HT1080 (cell line): ENCODE measurements at regions not wholly inside any gene's neighbourhood (a gene's known extent, or its start where the extent isn't known, plus 50 kb on each side); places are given as distances from the start of the nearest gene placed in this dataset.
"Not testable (repeated sequence)": the region's sequence is repeated elsewhere in the genome, so short reads cannot be mapped to it uniquely, and the experiment has no call there.

Experiments
- DNase-seq: peaks from one replicate; pipeline ENCODE4 v3.0.0-alpha.2; 2015; ENCODE audit warnings: low read depth

GRCh38 chr4:83783215-83783614 is 247.3 kb downstream of the GPAT3 start:
- DNase-seq, result no peak

GRCh38 chr4:83782591-83782990 is 246.7 kb downstream of the GPAT3 start:
- DNase-seq, result peak; percentile 78

- DNase-seq, result no peak
These were observed 245.5 kb downstream of the GPAT3 start for GRCh38 chr4:83781434-83781833.

DNA sequence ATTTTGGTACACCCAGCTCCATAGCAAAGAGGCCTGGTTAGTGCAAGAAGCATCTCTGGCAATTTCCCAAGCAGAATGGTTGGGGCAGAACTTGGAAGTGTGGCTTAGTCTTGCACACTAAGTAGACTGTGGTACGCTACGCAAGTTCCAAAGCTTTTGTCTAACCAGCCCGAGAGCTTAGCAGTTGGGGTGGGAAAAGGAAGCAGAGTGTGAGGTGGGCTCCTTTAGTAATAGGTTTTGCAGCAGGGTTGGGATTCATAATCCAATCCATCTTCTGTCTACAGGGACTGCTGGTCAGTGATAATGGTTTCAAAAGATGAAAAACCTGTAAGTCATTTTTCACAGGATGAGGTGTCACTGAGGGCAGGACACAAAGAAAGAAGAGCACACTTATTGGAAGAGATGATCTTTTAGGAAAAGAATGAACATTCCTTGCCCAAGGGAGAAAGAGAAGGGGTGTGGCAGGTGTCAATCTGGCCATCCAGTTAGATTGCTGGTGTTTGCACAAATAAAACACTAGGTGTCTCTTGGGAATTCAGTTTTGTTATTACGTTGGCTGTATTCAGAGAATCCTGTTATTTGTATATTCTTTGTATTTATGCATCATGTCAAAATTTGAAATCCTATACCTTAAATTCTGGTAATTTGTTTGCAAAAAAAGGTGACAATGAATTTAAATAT is 244.3 kb downstream of the GPAT3 start:
- DNase-seq, result no peak

- DNase-seq, result no peak
These were observed 243.5 kb downstream of the GPAT3 start for GRCh38 chr4:83779103-83780052.

DNA sequence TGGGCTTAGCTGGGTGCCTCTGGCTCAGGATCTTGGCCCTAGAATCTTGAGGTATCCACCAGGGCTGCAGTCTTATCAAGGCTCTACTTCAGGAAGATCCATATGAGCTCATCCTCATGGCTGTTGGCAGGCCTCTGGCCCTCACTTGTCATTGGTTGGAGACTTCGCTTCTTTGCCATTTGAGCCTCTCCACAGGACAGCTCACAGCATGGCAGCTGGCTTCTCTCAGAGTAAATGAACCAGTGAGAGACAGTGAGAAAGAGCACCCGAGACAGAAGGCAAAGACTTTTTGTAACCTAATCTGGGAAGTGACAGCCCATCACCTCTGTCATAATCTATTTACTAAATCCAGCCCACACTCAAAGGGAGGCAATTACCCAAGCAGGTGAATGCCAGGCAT is 236.8 kb downstream of the GPAT3 start:
- DNase-seq, result no peak

GRCh38 chr4:83771113-83771705 is 235.3 kb downstream of the GPAT3 start:
- peak; percentile 64 for DNase-seq

DNA sequence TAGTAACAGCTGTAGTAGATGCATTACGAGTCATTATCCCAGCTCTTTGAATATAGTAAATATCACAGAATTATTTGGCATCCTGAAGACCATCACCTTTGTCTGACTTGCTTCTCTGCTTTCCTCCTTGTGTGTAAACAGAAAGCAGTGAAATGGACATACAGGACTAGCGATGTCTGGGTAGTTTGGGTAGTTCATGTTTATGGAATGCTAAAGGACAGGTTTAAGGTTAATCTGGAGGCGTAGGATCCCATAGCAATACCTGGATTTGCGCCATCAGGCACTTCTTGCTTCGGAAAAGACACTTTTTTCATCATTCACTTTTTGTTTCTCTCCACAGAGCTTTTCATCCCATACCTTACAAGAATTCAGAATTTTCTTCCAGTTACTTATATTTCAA is 232.2 kb downstream of the GPAT3 start:
- no peak for DNase-seq

DNA sequence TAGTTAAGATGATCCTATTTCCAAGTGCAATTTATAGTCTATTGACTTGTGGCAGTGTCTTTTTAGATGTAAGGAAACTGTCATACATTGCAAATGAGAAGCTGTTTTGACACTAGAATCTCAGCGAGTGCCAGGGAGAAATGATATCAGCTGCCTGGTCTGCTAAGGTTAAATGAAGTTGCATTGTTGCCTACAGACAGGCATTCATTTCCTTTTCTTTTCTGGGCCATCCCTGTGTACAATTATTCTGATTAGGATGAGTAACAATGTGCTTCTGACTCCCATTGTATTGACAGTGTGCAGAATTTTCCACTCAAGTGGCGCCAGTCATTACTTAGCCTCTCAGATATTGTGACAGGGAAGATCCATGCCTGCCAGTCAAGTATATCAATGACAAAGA is 231.2 kb downstream of the GPAT3 start:
- no peak for DNase-seq

GRCh38 chr4:83759611-83760010 is 223.7 kb downstream of the GPAT3 start:
- DNase-seq, result no peak

- DNase-seq, result no peak
These were observed 222.4 kb downstream of the GPAT3 start for GRCh38 chr4:83758285-83758684.

- DNase-seq, result peak; percentile 53
These were observed 221.3 kb downstream of the GPAT3 start for GRCh38 chr4:83757121-83757621.

GRCh38 chr4:83753260-83753659 is 217.4 kb downstream of the GPAT3 start:
- DNase-seq, result no peak

DNA sequence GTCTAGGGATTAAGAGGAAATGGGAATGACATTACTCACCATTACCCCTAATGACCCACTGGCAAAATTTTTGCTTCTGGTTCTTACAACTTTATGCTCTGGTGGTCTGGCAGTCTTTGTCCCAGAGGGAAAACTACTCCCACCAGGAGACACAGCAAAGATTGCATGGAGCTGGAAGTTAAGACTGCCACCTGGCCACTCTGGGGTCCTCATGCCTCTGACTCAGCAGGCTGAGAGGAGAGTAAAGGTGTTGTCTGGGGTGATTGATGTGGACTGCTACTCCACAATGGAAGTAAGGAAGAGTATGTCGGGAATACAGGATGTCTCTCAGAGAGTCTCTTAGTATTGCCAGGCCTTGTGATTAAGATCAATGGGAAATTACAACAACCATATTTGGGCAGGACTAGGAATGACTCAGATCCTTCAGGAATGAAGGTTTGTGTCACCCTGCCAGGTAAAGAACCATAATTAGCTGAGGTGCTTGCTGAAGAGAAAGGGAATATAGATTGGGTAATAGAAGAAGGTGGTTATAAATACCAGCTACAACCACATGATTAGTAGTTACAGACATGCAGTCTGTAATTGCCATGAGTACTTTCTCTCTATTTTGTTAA is 215.5 kb downstream of the GPAT3 start:
- peak; percentile 34 for DNase-seq

GRCh38 chr4:83748711-83749110 is 212.8 kb downstream of the GPAT3 start:
- DNase-seq, result no peak

DNA sequence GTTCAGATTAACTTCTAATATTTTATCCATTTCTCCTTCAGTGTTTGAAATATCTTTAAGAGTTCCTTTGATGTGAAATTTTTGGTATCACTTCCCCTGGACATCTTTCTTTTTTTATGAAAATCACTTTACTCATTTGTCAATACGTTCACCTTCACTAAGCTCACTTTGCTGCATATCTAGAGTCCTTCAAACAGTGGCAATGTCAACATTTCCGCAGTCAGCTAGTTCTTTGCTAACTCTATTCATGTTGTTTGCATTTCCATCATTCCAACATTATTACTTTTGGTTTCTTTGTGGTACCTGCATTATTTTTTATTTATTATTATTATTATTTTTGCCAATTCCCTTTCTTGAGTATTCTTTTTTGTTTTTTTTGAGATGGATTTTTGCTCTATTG is 203.0 kb downstream of the GPAT3 start:
- DNase-seq, result no peak

DNA sequence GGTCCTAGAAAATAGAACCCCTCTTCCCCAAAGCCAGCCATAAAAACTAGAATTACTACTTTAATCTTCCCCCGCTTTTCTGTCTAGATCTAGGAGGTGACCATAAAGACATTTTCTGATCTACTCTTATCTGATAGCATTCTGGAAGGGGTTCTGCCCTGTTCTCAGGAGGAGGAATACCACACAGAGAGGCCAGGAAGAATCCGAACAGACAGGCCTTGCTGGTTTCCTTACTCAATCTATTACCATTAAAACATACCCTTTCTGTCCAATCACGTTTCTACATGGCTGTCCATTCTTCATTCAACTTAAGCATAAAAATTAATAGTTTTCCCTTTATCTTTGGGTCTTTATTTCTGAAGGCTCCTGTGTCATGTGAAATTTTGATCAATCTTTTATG is 198.7 kb downstream of the GPAT3 start:
- no peak for DNase-seq

- DNase-seq, result no peak
These were observed 196.3 kb downstream of the GPAT3 start for GRCh38 chr4:83732114-83732635.

- DNase-seq, result peak; percentile 87
These were observed 195.7 kb downstream of the GPAT3 start for GRCh38 chr4:83731609-83732008.

DNA sequence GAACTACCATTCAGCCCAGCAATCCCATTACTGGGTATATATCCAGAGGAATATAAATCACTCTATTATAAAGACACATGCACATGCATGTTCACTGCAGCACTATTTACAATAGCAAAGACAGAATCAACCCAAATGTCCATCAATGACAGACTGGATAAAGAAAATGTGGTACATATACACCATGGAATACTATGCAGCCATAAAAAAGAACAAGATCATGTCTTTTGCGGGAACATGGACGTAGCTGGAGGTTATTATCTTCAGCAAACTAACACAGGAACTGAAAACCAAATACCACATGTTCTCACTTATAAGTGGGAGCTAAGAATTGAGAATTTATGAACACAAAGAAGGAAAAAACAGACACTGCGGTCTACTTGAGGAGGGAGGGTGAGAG is 195.1 kb downstream of the GPAT3 start:
- DNase-seq, result not testable (repeated sequence)

DNA sequence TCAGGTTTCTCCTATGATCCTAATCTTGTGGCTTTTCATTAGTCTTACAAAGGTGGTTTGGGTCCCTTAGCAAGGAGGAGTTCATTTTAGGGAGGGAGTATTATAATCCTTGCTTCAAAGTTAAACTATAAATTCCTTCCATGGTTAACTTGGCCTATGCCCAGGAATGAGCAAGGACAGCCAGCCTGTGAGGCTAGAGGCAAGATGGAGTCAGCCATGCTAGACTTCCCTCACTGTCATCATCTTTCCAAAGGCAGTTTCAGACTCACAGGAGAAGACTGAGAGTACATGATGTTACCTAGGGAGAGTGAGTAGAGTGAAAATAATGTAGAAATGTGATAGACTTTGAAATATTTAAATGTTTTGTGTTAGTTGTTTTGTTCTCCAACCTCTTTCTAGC is 192.3 kb downstream of the GPAT3 start:
- DNase-seq, result no peak
